ENCODE measurements at regions not wholly inside any gene's neighbourhood (a gene's known extent, or its start where the extent isn't known, plus 50 kb on each side); places are given as distances from the start of the nearest gene placed in this dataset.

- Mint-ChIP-seq H3K4me3 (no peak overlapping the region), H3K27ac (peak overlapping the region; percentile 57), H3K9me3 (peaks cover 9% of the 10 kb centered on the region), H3K27me3 (ENCODE audit: insufficient read depth, low read depth) (peaks cover 8% of the 10 kb centered on the region), H3K36me3 (peaks cover 8% of the 10 kb centered on the region), H3K4me1 (peaks cover 14% of the 10 kb centered on the region)
- no peaks in the 10 kb centered on the region for H4K20me1 ChIP-seq (ENCODE audit: low read depth)
- no peaks in the 10 kb centered on the region for H3K79me2 ChIP-seq (ENCODE audit: low read depth)
- H3K4me3 ChIP-seq: no peak overlapping the region
- peaks cover 4% of the 10 kb centered on the region for H3K9me3 ChIP-seq (ENCODE audit: low read depth)
- H3K36me3 ChIP-seq: no peaks in the 10 kb centered on the region
- H2AFZ ChIP-seq (replicated peaks): no peak overlapping the region
- H3K27ac ChIP-seq: no peak overlapping the region
- no peak overlapping the region for H3K4me2 ChIP-seq
- H3K4me1 ChIP-seq: no peaks in the 10 kb centered on the region
- H3K27me3 ChIP-seq: no peaks in the 10 kb centered on the region
- no peak overlapping the region for H3K9ac ChIP-seq
- no peaks in the 10 kb centered on the region for H3F3A ChIP-seq (ENCODE audit: low read depth)
- DNase-seq (ENCODE audit: low spot score): no peak
- TF ChIP-seq CTCF (IDR thresholded peaks at IDR 0.05): no peak
- TF ChIP-seq EZH2 (IDR thresholded peaks at IDR 0.05): no peak
- no peak for TF ChIP-seq EZH2phosphoT487 (IDR thresholded peaks at IDR 0.05)
Observed at GRCh38 chr11:70488171-70488703, 89.9 kb downstream of the CTTN start.

- no peak overlapping the region for H3K9ac ChIP-seq
- no peaks in the 10 kb centered on the region for H3K4me1 ChIP-seq
- Mint-ChIP-seq H3K4me3 (no peak overlapping the region), H3K27me3 (ENCODE audit: insufficient read depth, low read depth) (peaks cover 8% of the 10 kb centered on the region), H3K4me1 (peaks cover 9% of the 10 kb centered on the region), H3K9me3 (peaks cover 9% of the 10 kb centered on the region), H3K36me3 (peaks cover 8% of the 10 kb centered on the region), H3K27ac (no peak overlapping the region)
- peaks cover 4% of the 10 kb centered on the region for H3K9me3 ChIP-seq (ENCODE audit: low read depth)
- no peaks in the 10 kb centered on the region for H3F3A ChIP-seq (ENCODE audit: low read depth)
- H2AFZ ChIP-seq (replicated peaks): no peak overlapping the region
- no peak for DNase-seq (ENCODE audit: low spot score)
- no peaks in the 10 kb centered on the region for H3K27me3 ChIP-seq
- H3K4me2 ChIP-seq: no peak overlapping the region
- no peak overlapping the region for H3K27ac ChIP-seq
- no peaks in the 10 kb centered on the region for H4K20me1 ChIP-seq (ENCODE audit: low read depth)
- no peaks in the 10 kb centered on the region for H3K36me3 ChIP-seq
- no peak for TF ChIP-seq CTCF (IDR thresholded peaks at IDR 0.05)
- TF ChIP-seq EZH2phosphoT487 (IDR thresholded peaks at IDR 0.05): no peak
- TF ChIP-seq EZH2 (IDR thresholded peaks at IDR 0.05): no peak
- no peaks in the 10 kb centered on the region for H3K79me2 ChIP-seq (ENCODE audit: low read depth)
- no peak overlapping the region for H3K4me3 ChIP-seq
Observed at GRCh38 chr11:70489276-70489675, 90.9 kb downstream of the CTTN start.

- no peak overlapping the region for H2AFZ ChIP-seq (replicated peaks)
- H3K4me2 ChIP-seq: no peak overlapping the region
- H4K20me1 ChIP-seq (ENCODE audit: low read depth): no peaks in the 10 kb centered on the region
- H3F3A ChIP-seq (ENCODE audit: low read depth): no peaks in the 10 kb centered on the region
- DNase-seq (ENCODE audit: low spot score): no peak
- Mint-ChIP-seq H3K4me3 (no peak overlapping the region), H3K4me1 (peaks cover 8% of the 10 kb centered on the region), H3K36me3 (peaks cover 8% of the 10 kb centered on the region), H3K27ac (no peak overlapping the region), H3K27me3 (ENCODE audit: insufficient read depth, low read depth) (peaks cover 11% of the 10 kb centered on the region), H3K9me3 (peaks cover 9% of the 10 kb centered on the region)
- TF ChIP-seq CTCF (IDR thresholded peaks at IDR 0.05) (no peak), EZH2phosphoT487 (IDR thresholded peaks at IDR 0.05) (no peak)
- no peaks in the 10 kb centered on the region for H3K36me3 ChIP-seq
- no peaks in the 10 kb centered on the region for H3K4me1 ChIP-seq
- peaks cover 4% of the 10 kb centered on the region for H3K9me3 ChIP-seq (ENCODE audit: low read depth)
- no peaks in the 10 kb centered on the region for H3K27me3 ChIP-seq
- H3K79me2 ChIP-seq (ENCODE audit: low read depth): no peaks in the 10 kb centered on the region
- H3K4me3 ChIP-seq: no peak overlapping the region
- H3K27ac ChIP-seq: no peak overlapping the region
- no peak overlapping the region for H3K9ac ChIP-seq
Observed at GRCh38 chr11:70490208-70490607, 91.9 kb downstream of the CTTN start.

All from neural progenitor cell (in vitro differentiated cells).